Left colon (tissue), 2 donors: ENCODE measurements at regions not wholly inside any gene's neighbourhood (a gene's known extent, or its start where the extent isn't known, plus 50 kb on each side); places are given as distances from the start of the nearest gene placed in this dataset.
"Not testable (repeated sequence)": the region's sequence is repeated elsewhere in the genome, so short reads cannot be mapped to it uniquely, and the experiment has no call there.

Experiments
- ATAC-seq: fragments of 200-7000 bp; cut with Tn5 transposase; one replicate; pipeline ENCODE4 v1.9.1; 2020; ENCODE audit warnings: mild to moderate bottlenecking, moderate library complexity
- DNase-seq, 2 donors: peaks; one replicate each; pipeline ENCODE4 v3.0.0-alpha.2; 2020
- intact Hi-C, 2 donors: fragments of 100-400 bp; cut with DNase I in 1 of 2; cut with micrococcal nuclease in 1 of 2; formaldehyde crosslinking; loops; one replicate each; pipeline versions ENCODE4 v1.11.2 to v1.14.0; 2022; cut with DNase I, micrococcal nuclease
- donor health status: DM: no; HTN: no; CAD: no.
- donor health status: DM: yes; HTN: yes; CAD: no.

DNA sequence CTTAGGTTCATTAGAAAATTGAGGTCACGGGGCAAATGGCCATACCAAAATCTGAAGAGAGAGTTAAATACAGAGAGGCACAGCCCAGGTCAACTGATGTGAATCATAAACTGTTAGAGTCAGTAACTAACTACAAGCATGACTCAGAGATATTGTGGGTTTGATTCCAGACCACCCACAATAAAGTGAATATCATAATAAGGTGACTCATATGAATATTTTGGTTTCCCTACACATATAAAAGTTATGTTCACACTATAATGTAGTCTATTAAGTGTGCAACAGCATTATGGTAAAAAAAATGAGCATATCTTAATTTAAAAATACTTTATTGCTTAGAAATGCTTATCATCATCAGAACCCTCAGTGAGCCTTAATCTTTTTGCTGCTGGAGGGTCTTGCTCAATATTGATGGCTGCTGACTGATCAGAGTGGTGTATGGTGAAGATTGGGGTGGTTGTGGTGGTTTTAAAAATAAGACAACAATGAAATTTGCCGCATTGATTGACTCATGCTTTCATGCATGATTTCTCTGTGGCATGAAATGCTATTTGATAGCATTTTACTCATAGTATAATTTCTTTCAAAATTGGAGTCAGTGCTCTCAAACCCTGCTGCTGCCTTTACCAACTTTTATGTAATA is 53.1 kb upstream of the EDIL3 start:
- intact Hi-C loops: no loop called here
- ATAC-seq (no peak), DNase-seq (no peak)

DNA sequence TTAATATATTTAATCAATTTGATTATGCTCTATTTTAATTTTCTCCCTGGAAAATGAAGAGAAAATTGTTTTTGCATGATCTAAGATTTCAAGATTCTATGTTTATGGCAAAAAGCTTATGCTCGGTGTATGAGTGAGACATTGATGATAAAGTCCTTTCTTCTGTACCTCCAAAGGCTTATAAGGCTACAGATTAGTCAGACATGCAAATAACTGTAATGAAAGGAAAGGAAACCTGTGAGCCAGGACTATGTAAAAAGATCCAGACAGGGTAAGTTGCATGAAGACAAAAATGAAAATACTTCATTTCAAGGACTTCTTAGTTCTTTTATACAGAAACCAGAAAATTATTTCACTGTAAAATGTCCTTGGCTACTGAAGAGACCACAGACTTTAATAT is 52.2 kb upstream of the EDIL3 start:
- no peak for ATAC-seq
- intact Hi-C loops: no loop called here

DNA sequence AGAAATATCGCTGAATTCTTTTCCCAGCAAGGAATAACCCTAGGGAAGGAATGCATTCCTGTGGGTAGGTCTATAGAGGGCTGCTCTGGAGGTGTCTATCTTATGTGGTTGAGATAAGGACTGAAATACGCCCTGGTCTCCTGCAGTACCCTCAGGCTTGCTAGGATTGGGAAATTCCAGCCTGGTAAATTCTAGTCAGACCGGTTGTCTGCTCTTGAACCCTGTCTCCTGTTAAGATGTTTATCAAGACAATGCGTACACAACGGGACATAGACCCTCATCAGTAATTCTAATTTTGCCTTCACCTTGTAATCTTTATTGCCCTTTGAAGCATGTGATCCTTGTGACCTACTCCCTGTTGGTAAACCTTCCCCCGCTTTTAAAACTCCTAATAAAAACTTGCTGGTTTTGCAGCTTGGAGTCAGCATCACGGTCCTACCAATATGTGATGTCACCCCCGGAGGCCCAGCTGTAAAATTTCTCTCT is 51.2 kb upstream of the EDIL3 start:
- not testable (repeated sequence) for DNase-seq, ATAC-seq

More for the DNA sequence above, 52.2 kb upstream of the EDIL3 start:
- DNase-seq: no peak

More for the DNA sequence above, 51.2 kb upstream of the EDIL3 start:
- intact Hi-C loops: not testable (repeated sequence)
